ENCODE measurements at regions not wholly inside any gene's neighbourhood (a gene's known extent, or its start where the extent isn't known, plus 50 kb on each side); places are given as distances from the start of the nearest gene placed in this dataset.

DNA sequence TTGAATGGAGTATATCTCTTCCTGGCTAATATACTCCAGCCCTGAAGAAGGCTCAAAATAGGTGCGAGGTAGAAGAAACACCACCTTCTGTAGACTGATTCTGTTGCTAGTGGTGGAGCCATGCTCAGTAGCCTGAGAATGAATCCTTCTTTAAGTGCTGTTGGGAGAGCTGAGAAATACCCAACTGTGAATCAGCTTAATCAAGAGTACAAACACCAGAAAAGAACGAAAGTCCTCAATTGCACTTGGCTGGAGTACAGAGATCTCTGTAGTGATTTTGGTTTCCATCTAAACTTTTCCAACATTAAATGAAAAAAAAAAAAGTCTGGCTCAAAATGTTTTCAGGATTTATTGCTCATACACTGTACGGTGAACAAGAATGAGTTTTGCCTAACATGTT, 619.1 kb downstream of the METTL15 start:
- intact Hi-C loops (cut with DNase I) = no loop called here
- ATAC-seq = no peak

DNA sequence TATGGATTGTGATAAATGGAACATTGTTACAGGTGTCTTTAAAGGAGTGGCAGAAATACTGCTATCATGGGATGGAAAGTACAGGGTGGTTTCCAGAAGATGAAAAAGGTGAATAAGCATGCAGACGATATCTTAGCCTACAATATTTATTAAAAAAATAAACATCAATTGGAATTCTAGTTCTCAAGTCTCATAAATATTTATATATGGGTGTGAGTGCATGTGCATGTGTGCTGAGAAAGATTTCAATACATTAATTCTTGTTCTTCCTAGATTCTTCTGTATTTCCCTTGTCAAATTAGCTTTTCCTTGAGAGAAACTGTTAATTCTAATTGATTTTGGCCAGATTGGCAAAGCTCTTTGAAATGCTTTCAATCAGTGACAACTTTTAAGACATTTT, 618.2 kb downstream of the METTL15 start:
- DNase-seq = no peak
- H3K36me3 ChIP-seq (ENCODE audit: insufficient read depth in 1 of 2, low read depth in 1 of 2) = no peaks in the 10 kb centered on the region
- H3K27me3 ChIP-seq (ENCODE audit: insufficient read depth in 3 of 3, low read length in 2 of 3) = no peaks in the 10 kb centered on the region
- H3K4me3 ChIP-seq = no peak overlapping the region
- H3K9me3 ChIP-seq = no peaks in the 10 kb centered on the region
- intact Hi-C loops (cut with DNase I) = no loop called here
- TF ChIP-seq, protein P1, sequence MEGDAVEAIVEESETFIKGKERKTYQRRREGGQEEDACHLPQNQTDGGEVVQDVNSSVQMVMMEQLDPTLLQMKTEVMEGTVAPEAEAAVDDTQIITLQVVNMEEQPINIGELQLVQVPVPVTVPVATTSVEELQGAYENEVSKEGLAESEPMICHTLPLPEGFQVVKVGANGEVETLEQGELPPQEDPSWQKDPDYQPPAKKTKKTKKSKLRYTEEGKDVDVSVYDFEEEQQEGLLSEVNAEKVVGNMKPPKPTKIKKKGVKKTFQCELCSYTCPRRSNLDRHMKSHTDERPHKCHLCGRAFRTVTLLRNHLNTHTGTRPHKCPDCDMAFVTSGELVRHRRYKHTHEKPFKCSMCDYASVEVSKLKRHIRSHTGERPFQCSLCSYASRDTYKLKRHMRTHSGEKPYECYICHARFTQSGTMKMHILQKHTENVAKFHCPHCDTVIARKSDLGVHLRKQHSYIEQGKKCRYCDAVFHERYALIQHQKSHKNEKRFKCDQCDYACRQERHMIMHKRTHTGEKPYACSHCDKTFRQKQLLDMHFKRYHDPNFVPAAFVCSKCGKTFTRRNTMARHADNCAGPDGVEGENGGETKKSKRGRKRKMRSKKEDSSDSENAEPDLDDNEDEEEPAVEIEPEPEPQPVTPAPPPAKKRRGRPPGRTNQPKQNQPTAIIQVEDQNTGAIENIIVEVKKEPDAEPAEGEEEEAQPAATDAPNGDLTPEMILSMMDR (IDR thresholded peaks at IDR 0.05) = no peak
- no peaks in the 10 kb centered on the region for H3K4me1 ChIP-seq
- 75 to 82% (median 80%) methylated on average over 1 of the region's 1 CpG for WGBS, 3 donors
- ATAC-seq = no peak
- no peak overlapping the region for H3K27ac ChIP-seq

More for the DNA sequence above, 619.1 kb downstream of the METTL15 start:
- TF ChIP-seq, protein P1 (IDR thresholded peaks at IDR 0.05) = no peak
- Histone ChIP-seq H3K36me3 (ENCODE audit: insufficient read depth in 1 of 2, low read depth in 1 of 2) (no peaks in the 10 kb centered on the region), H3K9me3 (no peaks in the 10 kb centered on the region), H3K4me1 (no peaks in the 10 kb centered on the region), H3K27ac (no peak overlapping the region), H3K27me3 (ENCODE audit: insufficient read depth in 3 of 3, low read length in 2 of 3) (no peaks in the 10 kb centered on the region), H3K4me3 (no peak overlapping the region)
- 79 to 81% (median 79%) methylated on average over 3 of the region's 3 CpGs for WGBS, 3 donors
- no peak for DNase-seq

DNA sequence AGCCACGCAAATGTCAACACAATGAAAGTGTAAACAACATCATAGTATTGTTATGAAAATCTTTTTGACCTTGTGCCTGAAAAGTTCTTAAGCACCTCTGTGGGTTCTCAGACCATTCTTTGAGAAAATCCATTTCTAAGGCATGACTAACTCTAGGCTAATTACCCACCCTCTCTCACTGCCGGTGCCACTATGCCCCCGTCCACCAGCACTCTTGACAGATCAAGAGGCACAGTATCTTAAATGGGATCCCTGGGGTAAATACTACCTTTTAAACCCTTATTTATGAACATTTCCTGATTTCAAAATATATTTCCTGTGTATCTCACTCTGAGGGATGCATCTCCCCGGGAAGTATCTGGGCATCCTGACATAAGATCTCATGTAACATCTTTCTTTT, 607.5 kb downstream of the METTL15 start:
- no peaks in the 10 kb centered on the region for H3K36me3 ChIP-seq (ENCODE audit: insufficient read depth in 1 of 2, low read depth in 1 of 2)
- ATAC-seq = no peak
- no peaks in the 10 kb centered on the region for H3K9me3 ChIP-seq
- 46 to 56% (median 52%) methylated on average over 4 of the region's 4 CpGs for WGBS, 3 donors
- no peak overlapping the region for H3K27ac ChIP-seq
- H3K4me3 ChIP-seq = no peak overlapping the region
- TF ChIP-seq, protein P1 (IDR thresholded peaks at IDR 0.05) = no peak
- DNase-seq = no peak
- H3K27me3 ChIP-seq (ENCODE audit: insufficient read depth in 3 of 3, low read length in 2 of 3) = no peaks in the 10 kb centered on the region
- no peaks in the 10 kb centered on the region for H3K4me1 ChIP-seq
- intact Hi-C loops (cut with DNase I) = no loop called here

- no peak overlapping the region for H3K4me3 ChIP-seq
- H3K27ac ChIP-seq = no peak overlapping the region
- intact Hi-C loops (cut with DNase I) = no loop called here
- TF ChIP-seq, protein P1 (IDR thresholded peaks at IDR 0.05) = no peak
- DNase-seq (no peak), ATAC-seq (no peak)
- no peaks in the 10 kb centered on the region for H3K36me3 ChIP-seq (ENCODE audit: insufficient read depth in 1 of 2, low read depth in 1 of 2)
- 62 to 64% (median 63%) methylated on average over 2 of the region's 2 CpGs for WGBS, 3 donors
- H3K27me3 ChIP-seq (ENCODE audit: insufficient read depth in 3 of 3, low read length in 2 of 3) = no peaks in the 10 kb centered on the region
- no peaks in the 10 kb centered on the region for H3K9me3 ChIP-seq
- no peaks in the 10 kb centered on the region for H3K4me1 ChIP-seq
Observed at GRCh38 chr11:28713850-28714249, 605.7 kb downstream of the METTL15 start.

GRCh38 chr11:28708075-28708474, 599.9 kb downstream of the METTL15 start:
- Histone ChIP-seq H3K27ac (no peak overlapping the region), H3K36me3 (ENCODE audit: insufficient read depth in 1 of 2, low read depth in 1 of 2) (no peaks in the 10 kb centered on the region), H3K9me3 (no peaks in the 10 kb centered on the region), H3K4me3 (no peak overlapping the region), H3K27me3 (ENCODE audit: insufficient read depth in 3 of 3, low read length in 2 of 3) (no peaks in the 10 kb centered on the region), H3K4me1 (no peaks in the 10 kb centered on the region)
- intact Hi-C loops (cut with DNase I) = no loop called here
- TF ChIP-seq, protein P1 (IDR thresholded peaks at IDR 0.05) = no peak
- DNase-seq = no peak
- no peak for ATAC-seq
- WGBS, 3 donors = 76 to 79% (median 77%) methylated on average over 2 of the region's 2 CpGs

All from psoas muscle (tissue), 7 donors.